Ishikawa (cell line): ENCODE measurements at regions not wholly inside any gene's neighbourhood (a gene's known extent, or its start where the extent isn't known, plus 50 kb on each side); places are given as distances from the start of the nearest gene placed in this dataset.

Experiments used
- CEBPB ChIP-seq: IDR thresholded peaks from 2 replicates; pipeline ENCODE4 v1.6.1; 2012
- CREB1 ChIP-seq: IDR thresholded peaks from 2 replicates; pipeline ENCODE4 v1.6.1; 2012; ENCODE audit warnings: low read depth
- EGR1 ChIP-seq: IDR thresholded peaks from 2 replicates; pipeline ENCODE4 v1.6.1; 2012
- EP300 ChIP-seq: IDR thresholded peaks from 2 replicates; pipeline ENCODE4 v1.6.1; 2012; ENCODE audit warnings: borderline replicate concordance
- FOXM1 ChIP-seq: IDR thresholded peaks from 2 replicates; pipeline ENCODE4 v1.6.1; 2012; ENCODE audit warnings: low read depth, borderline replicate concordance
- NFIC ChIP-seq: IDR thresholded peaks from 2 replicates; pipeline ENCODE4 v1.6.1; 2012
- RAD21 ChIP-seq: IDR thresholded peaks from 2 replicates; pipeline ENCODE4 v1.6.1; 2012; ENCODE audit warnings: low read depth
- TAF1 ChIP-seq: IDR thresholded peaks from 2 replicates; pipeline ENCODE4 v1.6.1; 2012; ENCODE audit warnings: low read depth, mild to moderate bottlenecking
- TCF12 ChIP-seq: IDR thresholded peaks from 2 replicates; pipeline ENCODE4 v1.6.1; 2012; ENCODE audit warnings: low read depth
- TEAD4 ChIP-seq: IDR thresholded peaks from 2 replicates; pipeline ENCODE4 v1.6.1; 2012
- USF1 ChIP-seq: IDR thresholded peaks from 2 replicates; pipeline ENCODE4 v1.6.1; 2012
- YY1 ChIP-seq: IDR thresholded peaks from 2 replicates; pipeline ENCODE4 v1.6.1; 2012; ENCODE audit warnings: low read depth
- ZBTB7A ChIP-seq: IDR thresholded peaks from 2 replicates; pipeline ENCODE4 v1.6.1; 2012; ENCODE audit warnings: low read depth
- TF ChIP-seq, protein P1 (sequence below): IDR thresholded peaks from 2 replicates; pipeline ENCODE4 v1.6.1; 2012; ENCODE audit warnings: low read depth, mild to moderate bottlenecking
- TF ChIP-seq, protein P2 (sequence below): IDR thresholded peaks from 2 replicates; pipeline ENCODE4 v1.6.1; 2012

DNA sequence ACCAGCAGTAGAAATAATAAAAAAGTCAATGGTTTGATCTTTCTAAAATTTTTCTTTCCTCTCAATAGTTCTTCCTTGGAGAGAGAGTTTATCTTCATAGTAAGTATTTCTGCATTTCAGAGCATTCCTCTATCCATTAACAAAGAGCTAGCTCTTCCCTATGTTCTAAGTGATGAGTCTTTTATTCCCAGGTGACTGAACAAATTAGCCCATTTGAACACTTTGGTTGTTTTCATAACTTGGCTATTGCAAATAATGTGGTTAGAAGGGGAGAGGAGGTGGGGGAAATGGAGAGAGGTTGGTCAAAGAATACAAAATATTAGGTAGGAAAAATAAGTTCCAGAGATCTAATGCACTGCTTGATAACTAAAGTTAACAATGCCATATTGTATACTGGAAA is 598.9 kb downstream of the KCNT2 start:
- no peak for TF ChIP-seq TEAD4
- no peak for TF ChIP-seq CREB1
- TF ChIP-seq USF1: no peak

- TF ChIP-seq EGR1: no peak
- TF ChIP-seq TAF1: no peak
Measured at GRCh38 chr1:196007763-196008162, 600.5 kb downstream of the KCNT2 start.

DNA sequence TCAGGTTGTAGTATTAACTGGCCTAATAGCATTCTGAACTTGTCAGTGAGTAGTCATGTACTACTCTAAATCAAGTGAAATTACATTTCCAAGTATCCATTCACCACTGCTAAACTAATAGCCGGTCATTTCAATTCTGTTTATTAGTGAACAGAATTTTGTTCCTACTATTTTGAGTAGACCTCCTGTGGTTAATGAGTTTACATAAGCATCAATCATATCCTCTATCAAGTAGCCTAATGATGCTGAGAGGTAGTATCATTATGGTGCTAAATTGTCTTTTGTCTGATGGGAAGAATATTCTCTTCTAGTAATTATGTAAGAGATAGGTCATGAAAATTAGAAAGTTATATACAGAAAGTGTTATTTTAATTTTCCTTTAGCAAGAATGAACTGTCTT is 602.8 kb downstream of the KCNT2 start:
- TF ChIP-seq FOXM1 (no peak), TAF1 (no peak), YY1 (no peak), EGR1 (no peak), ZBTB7A (no peak), CEBPB (no peak), CREB1 (no peak), NFIC (no peak), EP300 (no peak)
- TF ChIP-seq, protein P1, sequence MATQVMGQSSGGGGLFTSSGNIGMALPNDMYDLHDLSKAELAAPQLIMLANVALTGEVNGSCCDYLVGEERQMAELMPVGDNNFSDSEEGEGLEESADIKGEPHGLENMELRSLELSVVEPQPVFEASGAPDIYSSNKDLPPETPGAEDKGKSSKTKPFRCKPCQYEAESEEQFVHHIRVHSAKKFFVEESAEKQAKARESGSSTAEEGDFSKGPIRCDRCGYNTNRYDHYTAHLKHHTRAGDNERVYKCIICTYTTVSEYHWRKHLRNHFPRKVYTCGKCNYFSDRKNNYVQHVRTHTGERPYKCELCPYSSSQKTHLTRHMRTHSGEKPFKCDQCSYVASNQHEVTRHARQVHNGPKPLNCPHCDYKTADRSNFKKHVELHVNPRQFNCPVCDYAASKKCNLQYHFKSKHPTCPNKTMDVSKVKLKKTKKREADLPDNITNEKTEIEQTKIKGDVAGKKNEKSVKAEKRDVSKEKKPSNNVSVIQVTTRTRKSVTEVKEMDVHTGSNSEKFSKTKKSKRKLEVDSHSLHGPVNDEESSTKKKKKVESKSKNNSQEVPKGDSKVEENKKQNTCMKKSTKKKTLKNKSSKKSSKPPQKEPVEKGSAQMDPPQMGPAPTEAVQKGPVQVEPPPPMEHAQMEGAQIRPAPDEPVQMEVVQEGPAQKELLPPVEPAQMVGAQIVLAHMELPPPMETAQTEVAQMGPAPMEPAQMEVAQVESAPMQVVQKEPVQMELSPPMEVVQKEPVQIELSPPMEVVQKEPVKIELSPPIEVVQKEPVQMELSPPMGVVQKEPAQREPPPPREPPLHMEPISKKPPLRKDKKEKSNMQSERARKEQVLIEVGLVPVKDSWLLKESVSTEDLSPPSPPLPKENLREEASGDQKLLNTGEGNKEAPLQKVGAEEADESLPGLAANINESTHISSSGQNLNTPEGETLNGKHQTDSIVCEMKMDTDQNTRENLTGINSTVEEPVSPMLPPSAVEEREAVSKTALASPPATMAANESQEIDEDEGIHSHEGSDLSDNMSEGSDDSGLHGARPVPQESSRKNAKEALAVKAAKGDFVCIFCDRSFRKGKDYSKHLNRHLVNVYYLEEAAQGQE: no peak

GRCh38 chr1:196002906-196003305 is 605.3 kb downstream of the KCNT2 start:
- TF ChIP-seq YY1: no peak
- TF ChIP-seq, protein P2, sequence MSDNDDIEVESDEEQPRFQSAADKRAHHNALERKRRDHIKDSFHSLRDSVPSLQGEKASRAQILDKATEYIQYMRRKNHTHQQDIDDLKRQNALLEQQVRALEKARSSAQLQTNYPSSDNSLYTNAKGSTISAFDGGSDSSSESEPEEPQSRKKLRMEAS: no peak
- no peak for TF ChIP-seq FOXM1
- no peak; the same call in 1 of the 2 replicates for TF ChIP-seq EP300
- TF ChIP-seq TCF12: no peak
- no peak for TF ChIP-seq TAF1
- no peak for TF ChIP-seq CREB1
- TF ChIP-seq CEBPB: no peak
- TF ChIP-seq TEAD4: no peak
- TF ChIP-seq RAD21: no peak
- TF ChIP-seq, protein P1: no peak
- TF ChIP-seq ZBTB7A: no peak
- no peak for TF ChIP-seq USF1
- no peak for TF ChIP-seq NFIC
- no peak for TF ChIP-seq EGR1

DNA sequence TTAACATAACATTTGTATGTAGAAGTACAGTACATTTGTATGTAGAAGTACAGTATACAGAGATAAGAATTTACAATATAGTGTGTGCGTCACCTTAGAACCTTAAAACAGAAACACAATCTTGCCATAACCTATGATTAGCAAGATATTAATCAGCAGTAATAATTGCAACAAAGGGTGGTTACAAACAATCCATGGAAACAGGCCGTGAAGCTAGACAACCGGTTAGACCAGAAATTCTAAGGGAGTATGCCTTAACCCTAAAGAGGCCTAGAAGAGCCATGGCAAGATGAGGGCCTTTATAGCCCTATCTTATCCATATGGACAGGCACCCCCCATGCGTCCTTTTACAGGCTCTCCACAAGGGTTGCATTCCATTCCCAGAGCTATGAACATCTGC is 605.9 kb downstream of the KCNT2 start:
- TF ChIP-seq EP300 (peak; percentile 13; the same call in 1 of the 2 replicates), CEBPB (0 out of 2 replicates have a peak, but pooled peaks have one; percentile 13)

- no peak for TF ChIP-seq NFIC
- TF ChIP-seq EP300: no peak
- TF ChIP-seq CREB1: no peak
Measured at GRCh38 chr1:196001188-196001587, 607.1 kb downstream of the KCNT2 start.

GRCh38 chr1:195999022-195999421 is 609.2 kb downstream of the KCNT2 start:
- TF ChIP-seq ZBTB7A: no peak
- TF ChIP-seq TCF12: no peak
- no peak for TF ChIP-seq TEAD4
- no peak for TF ChIP-seq EGR1
- no peak for TF ChIP-seq CEBPB
- TF ChIP-seq, protein P1: no peak
- TF ChIP-seq YY1: no peak
- TF ChIP-seq RAD21: no peak
- TF ChIP-seq CREB1: no peak
